HG03135 (cell line): ENCODE measurements at regions not wholly inside any gene's neighbourhood (a gene's known extent, or its start where the extent isn't known, plus 50 kb on each side); places are given as distances from the start of the nearest gene placed in this dataset.
A peak's percentile ranks its signal among the peaks of the same experiment; 100 is the strongest.
"Not testable (repeated sequence)": the region's sequence is repeated elsewhere in the genome, so short reads cannot be mapped to it uniquely, and the experiment has no call there.

ENCODE experiments used
- ATAC-seq: cut with Tn5 transposase; IDR thresholded peaks from one replicate; pipeline ENCODE4 v1.9.1; 2021; ENCODE audit warnings: mild to moderate bottlenecking, moderate library complexity; ENCODE audit not compliant: unreplicated experiment

- ATAC-seq, result no peak
Measured at GRCh38 chr2:17148407-17149145, 369.7 kb downstream of the RAD51AP2 start.

- no peak for ATAC-seq
Measured at GRCh38 chr2:17146358-17146757, 371.9 kb downstream of the RAD51AP2 start.

- no peak for ATAC-seq
Measured at GRCh38 chr2:17136877-17137276, 381.4 kb downstream of the RAD51AP2 start.

GRCh38 chr2:17136231-17136630 lies 382.0 kb downstream of the RAD51AP2 start:
- no peak for ATAC-seq

GRCh38 chr2:17135619-17136018 lies 382.6 kb downstream of the RAD51AP2 start:
- ATAC-seq, result no peak

GRCh38 chr2:17133052-17133671 lies 385.1 kb downstream of the RAD51AP2 start:
- ATAC-seq, result no peak

- not testable (repeated sequence) for ATAC-seq
Measured at GRCh38 chr2:17130627-17131026, 387.6 kb downstream of the RAD51AP2 start.

GRCh38 chr2:17125989-17126620 lies 392.1 kb downstream of the RAD51AP2 start:
- ATAC-seq, result no peak

- no peak for ATAC-seq
Measured at GRCh38 chr2:17124575-17125318, 393.5 kb downstream of the RAD51AP2 start.

- no peak for ATAC-seq
Measured at GRCh38 chr2:17122887-17123501, 395.2 kb downstream of the RAD51AP2 start.

- ATAC-seq, result no peak
Measured at GRCh38 chr2:17115466-17115865, 402.8 kb downstream of the RAD51AP2 start.

GRCh38 chr2:17115042-17115441 lies 403.2 kb downstream of the RAD51AP2 start:
- no peak for ATAC-seq

GRCh38 chr2:17107871-17108270 lies 410.4 kb downstream of the RAD51AP2 start:
- ATAC-seq, result no peak

GRCh38 chr2:17107151-17107550 lies 411.1 kb downstream of the RAD51AP2 start:
- ATAC-seq, result no peak

GRCh38 chr2:17106418-17106817 lies 411.8 kb downstream of the RAD51AP2 start:
- ATAC-seq, result no peak

GRCh38 chr2:17104454-17104853 lies 413.8 kb downstream of the RAD51AP2 start:
- peak; percentile 82 for ATAC-seq

- no peak for ATAC-seq
Measured at GRCh38 chr2:17101596-17101995, 416.6 kb downstream of the RAD51AP2 start.

- no peak for ATAC-seq
Measured at GRCh38 chr2:17101091-17101490, 417.1 kb downstream of the RAD51AP2 start.

- no peak for ATAC-seq
Measured at GRCh38 chr2:17095340-17095739, 422.9 kb downstream of the RAD51AP2 start.

GRCh38 chr2:17093712-17094111 lies 424.5 kb downstream of the RAD51AP2 start:
- no peak for ATAC-seq

- ATAC-seq, result no peak
Measured at GRCh38 chr2:17086990-17087389, 421.4 kb upstream of the CYRIA start.
